GM06990 (cell line): ENCODE measurements at regions not wholly inside any gene's neighbourhood (a gene's known extent, or its start where the extent isn't known, plus 50 kb on each side); places are given as distances from the start of the nearest gene placed in this dataset.

ENCODE experiments used
- DNase-seq: peaks from one replicate; pipeline ENCODE4 v3.0.0-alpha.2; 2011; ENCODE audit not compliant: insufficient read length; ENCODE audit errors: extremely low read depth
- H3K27me3 ChIP-seq: replicated peaks from 2 replicates; pipeline ENCODE4 v1.6.0; 2011; ENCODE audit warnings: low read length; ENCODE audit not compliant: control insufficient read depth, insufficient read depth
- H3K36me3 ChIP-seq: 2 replicates; pipeline ENCODE4 v1.5.1; 2011; ENCODE audit warnings: low read length; ENCODE audit not compliant: control insufficient read depth, insufficient read depth
- H3K4me3 ChIP-seq: replicated peaks from 2 replicates; pipeline ENCODE4 v1.5.1; 2011; ENCODE audit warnings: low read depth, mild to moderate bottlenecking, control low read depth, low read length
- CTCF ChIP-seq: IDR thresholded peaks from 2 replicates; pipeline ENCODE4 v1.5.1; 2011; ENCODE audit warnings: low read length, control low read depth, mild to moderate bottlenecking, inconsistent platforms; ENCODE audit not compliant: insufficient read depth, poor library complexity, severe bottlenecking

- Histone ChIP-seq H3K4me3 (no peak overlapping the region), H3K36me3 (no peaks in the 10 kb centered on the region), H3K27me3 (no peaks in the 10 kb centered on the region)
- DNase-seq = no peak
- no peak for TF ChIP-seq CTCF
These were observed 126.9 kb upstream of the DLGAP1 start for GRCh38 chr18:4581966-4582365.

- H3K36me3 ChIP-seq = no peaks in the 10 kb centered on the region
- no peak for TF ChIP-seq CTCF
- H3K4me3 ChIP-seq = no peak overlapping the region
- no peak for DNase-seq
- no peaks in the 10 kb centered on the region for H3K27me3 ChIP-seq
These were observed 123.3 kb upstream of the DLGAP1 start for GRCh38 chr18:4578449-4578848.

- H3K36me3 ChIP-seq = no peaks in the 10 kb centered on the region
- no peak for DNase-seq
- no peak for TF ChIP-seq CTCF
- H3K27me3 ChIP-seq = no peaks in the 10 kb centered on the region
- H3K4me3 ChIP-seq = no peak overlapping the region
These were observed 118.6 kb upstream of the DLGAP1 start for GRCh38 chr18:4573735-4574134.

GRCh38 chr18:4557502-4557901 is 102.4 kb upstream of the DLGAP1 start:
- no peak for TF ChIP-seq CTCF
- Histone ChIP-seq H3K27me3 (no peaks in the 10 kb centered on the region), H3K36me3 (no peaks in the 10 kb centered on the region), H3K4me3 (no peak overlapping the region)
- DNase-seq = no peak

- no peak for DNase-seq
- no peak for TF ChIP-seq CTCF
- Histone ChIP-seq H3K36me3 (no peaks in the 10 kb centered on the region), H3K4me3 (no peak overlapping the region), H3K27me3 (no peaks in the 10 kb centered on the region)
These were observed 95.9 kb upstream of the DLGAP1 start for GRCh38 chr18:4551001-4551360.

- no peak for TF ChIP-seq CTCF
- no peak for DNase-seq
- no peak overlapping the region for H3K4me3 ChIP-seq
- H3K27me3 ChIP-seq = no peaks in the 10 kb centered on the region
- no peaks in the 10 kb centered on the region for H3K36me3 ChIP-seq
These were observed 94.2 kb upstream of the DLGAP1 start for GRCh38 chr18:4549164-4549872.
